Neural crest cell (in vitro differentiated cells): ENCODE measurements at regions not wholly inside any gene's neighbourhood (a gene's known extent, or its start where the extent isn't known, plus 50 kb on each side); places are given as distances from the start of the nearest gene placed in this dataset.

ENCODE experiments used
- DNase-seq: peaks from one replicate; pipeline ENCODE4 v3.0.0; 2021; ENCODE audit warnings: low read depth, mixed read lengths, low spot score
- H3K27ac Mint-ChIP-seq: one replicate; pipeline ENCODE4 v1.8.0; 2021; ENCODE audit warnings: mild to moderate bottlenecking, mixed read lengths; ENCODE audit not compliant: unreplicated experiment
- H3K27me3 Mint-ChIP-seq: 2 replicates; pipeline ENCODE4 v1.8.0; 2021; ENCODE audit warnings: low read depth, mild to moderate bottlenecking, mixed read lengths
- H3K36me3 Mint-ChIP-seq: 2 replicates; pipeline ENCODE4 v1.8.0; 2021; ENCODE audit warnings: low read depth, mild to moderate bottlenecking, mixed read lengths
- H3K4me1 Mint-ChIP-seq: 2 replicates; pipeline ENCODE4 v1.8.0; 2021; ENCODE audit warnings: mixed read lengths
- H3K4me3 Mint-ChIP-seq: one replicate; pipeline ENCODE4 v1.8.0; 2021; ENCODE audit warnings: mild to moderate bottlenecking, mixed read lengths
- H3K9me3 Mint-ChIP-seq: 2 replicates; pipeline ENCODE4 v1.8.0; 2021; ENCODE audit warnings: mixed read lengths
- CTCF ChIP-seq: fragments of 200-600 bp; sonication (generic); conservative IDR thresholded peaks from 2 replicates; pipeline ENCODE4 v1.5.0; 2021; ENCODE audit warnings: antibody characterized with exemption, mild to moderate bottlenecking

GRCh38 chr15:96038131-96038530, 292.4 kb upstream of the NR2F2 start:
- no peaks in the 10 kb centered on the region for H3K36me3 Mint-ChIP-seq
- peaks cover 46% of the 10 kb centered on the region for H3K4me1 Mint-ChIP-seq
- no peak overlapping the region for H3K27ac Mint-ChIP-seq
- no peaks in the 10 kb centered on the region for H3K27me3 Mint-ChIP-seq
- H3K4me3 Mint-ChIP-seq, result no peak overlapping the region
- DNase-seq, result no peak
- H3K9me3 Mint-ChIP-seq, result no peaks in the 10 kb centered on the region
- TF ChIP-seq CTCF, result no peak

- no peak overlapping the region for H3K4me3 Mint-ChIP-seq
- H3K4me1 Mint-ChIP-seq, result peaks cover 49% of the 10 kb centered on the region
- no peaks in the 10 kb centered on the region for H3K27me3 Mint-ChIP-seq
- no peaks in the 10 kb centered on the region for H3K36me3 Mint-ChIP-seq
- H3K9me3 Mint-ChIP-seq, result no peaks in the 10 kb centered on the region
- DNase-seq, result no peak
- no peak for TF ChIP-seq CTCF
- H3K27ac Mint-ChIP-seq, result no peak overlapping the region
Observed at GRCh38 chr15:96038650-96039049, 291.9 kb upstream of the NR2F2 start.

DNA sequence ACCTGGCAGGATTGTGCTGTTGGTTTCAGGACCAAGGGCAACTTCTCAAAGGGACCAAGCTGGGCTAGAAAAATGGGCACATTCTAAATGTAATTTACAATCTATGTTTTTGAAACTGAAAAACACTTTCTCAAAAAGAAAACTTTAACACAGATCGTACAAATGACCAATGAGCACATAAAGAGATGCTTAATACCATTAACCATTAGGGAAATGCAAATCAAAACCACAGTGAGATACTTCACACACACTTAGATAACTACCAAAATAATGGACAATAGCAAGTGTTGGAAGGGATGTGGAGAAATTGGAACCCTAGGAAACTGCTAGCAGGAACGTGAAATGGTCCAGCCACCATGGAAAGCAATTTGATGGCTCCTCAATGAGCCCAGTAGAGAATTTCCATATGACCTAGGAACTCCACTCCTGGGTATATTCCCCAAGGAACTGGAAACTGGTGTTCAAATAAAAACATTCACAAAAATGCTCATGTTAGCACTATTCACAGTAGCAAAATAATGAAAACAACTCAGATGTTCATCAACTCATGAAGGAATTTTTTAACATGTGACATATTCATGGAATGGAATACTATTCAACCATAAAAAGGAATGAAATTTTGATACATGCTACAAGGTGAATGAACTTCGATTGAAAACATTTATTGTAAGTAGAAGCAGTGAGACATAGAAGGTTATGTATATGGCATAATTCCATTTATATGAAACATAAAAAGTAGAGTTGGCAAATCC, 288.3 kb upstream of the NR2F2 start:
- TF ChIP-seq CTCF, result no peak
- no peak for DNase-seq
- H3K4me3 Mint-ChIP-seq, result no peak overlapping the region
- no peaks in the 10 kb centered on the region for H3K36me3 Mint-ChIP-seq
- no peak overlapping the region for H3K27ac Mint-ChIP-seq
- no peaks in the 10 kb centered on the region for H3K9me3 Mint-ChIP-seq
- H3K4me1 Mint-ChIP-seq, result peaks cover 42% of the 10 kb centered on the region
- no peaks in the 10 kb centered on the region for H3K27me3 Mint-ChIP-seq

DNA sequence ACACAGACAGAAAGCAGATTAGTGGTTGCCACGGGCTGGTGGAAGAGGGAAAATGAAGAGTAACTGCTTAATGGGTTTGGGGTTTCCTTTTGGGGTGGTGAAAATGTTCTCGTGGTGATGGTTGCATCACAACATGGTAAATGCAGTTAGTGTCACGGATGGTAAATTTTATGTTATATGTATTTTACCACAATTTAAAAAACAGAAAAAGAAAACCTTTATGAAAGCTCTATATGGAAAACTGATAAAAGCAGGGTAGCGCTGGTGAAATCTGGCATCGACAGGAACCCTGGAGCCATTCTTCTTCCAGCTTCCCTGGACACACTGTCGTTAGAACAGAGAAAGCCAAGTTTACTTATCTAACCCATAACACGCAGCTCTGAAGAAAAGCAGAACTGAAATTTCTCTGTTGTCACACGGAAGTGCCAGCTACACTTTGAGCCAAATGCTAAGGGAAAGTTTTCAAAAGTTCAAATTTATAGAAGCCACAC, 287.7 kb upstream of the NR2F2 start:
- Mint-ChIP-seq H3K4me3 (no peak overlapping the region), H3K9me3 (no peaks in the 10 kb centered on the region), H3K27ac (no peak overlapping the region), H3K4me1 (peaks cover 42% of the 10 kb centered on the region), H3K27me3 (no peaks in the 10 kb centered on the region), H3K36me3 (no peaks in the 10 kb centered on the region)
- no peak for TF ChIP-seq CTCF
- DNase-seq, result no peak

GRCh38 chr15:96043591-96044171, 286.8 kb upstream of the NR2F2 start:
- Mint-ChIP-seq H3K27me3 (no peaks in the 10 kb centered on the region), H3K27ac (no peak overlapping the region), H3K36me3 (no peaks in the 10 kb centered on the region), H3K4me3 (no peak overlapping the region), H3K9me3 (no peaks in the 10 kb centered on the region), H3K4me1 (peaks cover 40% of the 10 kb centered on the region)
- TF ChIP-seq CTCF, result no peak
- no peak for DNase-seq
